HFFc6 (cell line): ENCODE measurements at regions not wholly inside any gene's neighbourhood (a gene's known extent, or its start where the extent isn't known, plus 50 kb on each side); places are given as distances from the start of the nearest gene placed in this dataset.

Experiments used
- DNase-seq: peaks from one replicate; pipeline ENCODE4 v3.0.0-alpha.2; 2018
- H3K27ac Mint-ChIP-seq: 2 replicates; pipeline ENCODE4 v1.8.0; 2020; ENCODE audit warnings: mild to moderate bottlenecking, mixed read lengths
- H3K27me3 Mint-ChIP-seq: 2 replicates; pipeline ENCODE4 v1.8.0; 2021; ENCODE audit warnings: mild to moderate bottlenecking, moderate library complexity, mixed read lengths; ENCODE audit not compliant: insufficient read depth
- H3K36me3 Mint-ChIP-seq: 2 replicates; pipeline ENCODE4 v1.8.0; 2021; ENCODE audit warnings: low read depth, mixed read lengths
- H3K4me1 Mint-ChIP-seq: 2 replicates; pipeline ENCODE4 v1.8.0; 2020; ENCODE audit warnings: low read depth, mixed read lengths
- H3K4me3 Mint-ChIP-seq: 2 replicates; pipeline ENCODE4 v1.8.0; 2020; ENCODE audit warnings: mild to moderate bottlenecking, moderate library complexity, mixed read lengths
- H3K9me3 Mint-ChIP-seq: 2 replicates; pipeline ENCODE4 v1.8.0; 2020; ENCODE audit warnings: mild to moderate bottlenecking, mixed read lengths
- TF ChIP-seq, protein P1 (sequence below): fragments of 200-600 bp; sonication (generic); IDR thresholded peaks from 2 replicates; pipeline ENCODE4 v1.5.0; 2021; ENCODE audit warnings: antibody characterized with exemption, mild to moderate bottlenecking

DNA sequence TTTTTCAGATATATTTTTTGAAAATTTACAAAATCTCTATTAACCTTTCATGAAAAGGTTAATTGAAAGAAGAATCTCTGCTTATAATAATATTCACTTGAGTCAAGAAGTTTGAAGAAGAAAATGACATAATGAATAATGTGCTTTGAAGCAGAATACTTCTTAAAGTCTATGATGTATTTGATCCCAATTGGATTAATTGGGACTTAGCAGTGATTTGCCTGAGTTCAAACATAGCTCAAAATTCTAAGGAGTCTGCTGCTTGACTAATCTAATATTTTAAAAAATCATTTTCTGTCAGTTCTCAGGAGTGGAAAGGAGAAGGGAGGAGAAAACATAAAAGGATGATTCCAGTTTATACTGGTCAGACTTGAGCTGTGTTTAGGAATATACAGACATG is 1150.4 kb upstream of the INTU start:
- Mint-ChIP-seq H3K4me1 (no peaks in the 10 kb centered on the region), H3K4me3 (no peak overlapping the region), H3K36me3 (0 out of 2 replicates have a peak, but pooled peaks cover 4% of the 10 kb centered on the region), H3K27me3 (no peaks in the 10 kb centered on the region), H3K9me3 (no peaks in the 10 kb centered on the region), H3K27ac (no peak overlapping the region)
- TF ChIP-seq, protein P1, sequence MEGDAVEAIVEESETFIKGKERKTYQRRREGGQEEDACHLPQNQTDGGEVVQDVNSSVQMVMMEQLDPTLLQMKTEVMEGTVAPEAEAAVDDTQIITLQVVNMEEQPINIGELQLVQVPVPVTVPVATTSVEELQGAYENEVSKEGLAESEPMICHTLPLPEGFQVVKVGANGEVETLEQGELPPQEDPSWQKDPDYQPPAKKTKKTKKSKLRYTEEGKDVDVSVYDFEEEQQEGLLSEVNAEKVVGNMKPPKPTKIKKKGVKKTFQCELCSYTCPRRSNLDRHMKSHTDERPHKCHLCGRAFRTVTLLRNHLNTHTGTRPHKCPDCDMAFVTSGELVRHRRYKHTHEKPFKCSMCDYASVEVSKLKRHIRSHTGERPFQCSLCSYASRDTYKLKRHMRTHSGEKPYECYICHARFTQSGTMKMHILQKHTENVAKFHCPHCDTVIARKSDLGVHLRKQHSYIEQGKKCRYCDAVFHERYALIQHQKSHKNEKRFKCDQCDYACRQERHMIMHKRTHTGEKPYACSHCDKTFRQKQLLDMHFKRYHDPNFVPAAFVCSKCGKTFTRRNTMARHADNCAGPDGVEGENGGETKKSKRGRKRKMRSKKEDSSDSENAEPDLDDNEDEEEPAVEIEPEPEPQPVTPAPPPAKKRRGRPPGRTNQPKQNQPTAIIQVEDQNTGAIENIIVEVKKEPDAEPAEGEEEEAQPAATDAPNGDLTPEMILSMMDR: no peak
- no peak for DNase-seq

DNA sequence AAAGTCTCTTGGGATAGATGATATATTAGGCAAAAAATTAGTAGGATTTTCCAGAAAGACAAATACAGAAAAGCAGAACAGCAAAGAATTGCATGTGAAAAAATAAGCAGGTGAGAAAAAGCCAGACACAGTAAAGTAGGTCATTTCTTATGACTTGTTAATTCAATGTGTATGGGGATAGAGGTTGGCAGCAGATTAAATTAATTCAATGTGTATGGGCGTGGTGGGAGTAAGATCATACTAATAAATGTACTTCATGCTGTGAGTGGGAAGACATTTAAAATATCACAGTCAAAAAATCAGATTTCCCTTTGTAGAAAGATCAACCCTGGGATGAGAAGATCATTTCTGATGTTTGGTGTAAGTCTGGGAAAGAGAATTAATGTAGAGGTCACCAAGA is 1146.4 kb upstream of the INTU start:
- peaks cover 13% of the 10 kb centered on the region for H3K9me3 Mint-ChIP-seq
- H3K4me3 Mint-ChIP-seq: no peak overlapping the region
- no peak for DNase-seq
- H3K4me1 Mint-ChIP-seq: no peaks in the 10 kb centered on the region
- H3K27me3 Mint-ChIP-seq: no peaks in the 10 kb centered on the region; the same call in 1 of the 2 replicates
- H3K36me3 Mint-ChIP-seq: no peaks in the 10 kb centered on the region
- no peak overlapping the region for H3K27ac Mint-ChIP-seq
- TF ChIP-seq, protein P1: no peak

- DNase-seq: no peak
- Mint-ChIP-seq H3K27me3 (no peaks in the 10 kb centered on the region; the same call in 1 of the 2 replicates), H3K4me1 (no peaks in the 10 kb centered on the region), H3K4me3 (no peak overlapping the region), H3K27ac (no peak overlapping the region), H3K9me3 (peaks cover 24% of the 10 kb centered on the region), H3K36me3 (no peaks in the 10 kb centered on the region)
- TF ChIP-seq, protein P1: no peak
These were observed 1142.8 kb upstream of the INTU start for GRCh38 chr4:126489826-126490463.

DNA sequence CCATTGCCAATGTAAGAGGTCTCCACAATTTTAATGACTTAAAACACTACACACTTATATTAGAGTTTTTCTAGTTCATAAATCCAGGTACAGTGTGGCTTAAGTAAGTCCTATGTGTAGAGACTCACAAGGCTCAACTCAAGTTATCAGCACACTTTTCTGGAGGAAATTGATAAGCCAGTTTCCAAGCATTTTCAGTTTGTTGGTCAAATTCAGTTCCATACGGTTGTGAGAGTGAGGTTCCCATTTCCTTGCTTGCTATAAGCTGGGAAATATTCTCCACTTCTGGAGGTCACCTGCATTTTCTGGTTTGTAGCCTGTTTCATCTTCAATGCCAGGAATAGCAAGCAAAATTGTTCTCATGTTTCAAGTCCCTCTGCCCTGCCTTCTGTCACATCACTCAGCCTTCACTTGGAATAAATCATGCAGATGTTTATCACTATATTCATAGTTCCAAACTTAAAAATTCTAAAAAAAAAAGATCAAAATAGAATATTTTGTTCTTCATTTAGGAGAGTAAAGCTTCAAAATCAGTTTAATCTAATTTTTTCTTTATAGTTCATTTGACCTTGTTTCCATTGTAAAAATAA is 1137.5 kb upstream of the INTU start:
- Mint-ChIP-seq H3K36me3 (no peaks in the 10 kb centered on the region), H3K4me3 (no peak overlapping the region), H3K27ac (no peak overlapping the region), H3K9me3 (peaks cover 37% of the 10 kb centered on the region), H3K27me3 (peaks cover 1% of the 10 kb centered on the region; the same call in 1 of the 2 replicates), H3K4me1 (no peaks in the 10 kb centered on the region)
- TF ChIP-seq, protein P1: no peak
- DNase-seq: no peak

DNA sequence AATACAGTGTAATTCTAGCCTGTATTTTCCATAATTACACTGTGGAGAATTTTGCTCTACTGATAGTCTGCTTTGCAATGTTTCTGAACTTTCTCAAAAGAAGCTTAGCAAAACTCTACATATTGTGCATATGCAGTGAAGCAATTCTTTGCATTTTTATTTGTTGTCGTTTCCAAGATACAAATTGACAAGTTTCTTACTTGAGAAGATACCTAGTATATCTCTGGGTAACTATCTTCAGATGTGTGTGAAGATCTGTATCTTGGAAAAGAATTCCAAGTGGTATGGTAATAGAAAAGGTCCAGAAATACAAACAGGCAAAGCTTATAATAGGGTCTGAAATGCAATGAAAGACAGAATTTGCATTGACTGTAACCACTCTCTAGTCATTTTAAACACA is 1119.8 kb upstream of the INTU start:
- H3K4me3 Mint-ChIP-seq: no peak overlapping the region
- no peaks in the 10 kb centered on the region for H3K4me1 Mint-ChIP-seq
- H3K36me3 Mint-ChIP-seq: no peaks in the 10 kb centered on the region
- H3K9me3 Mint-ChIP-seq: peaks cover 3% of the 10 kb centered on the region; the same call in 1 of the 2 replicates
- no peak overlapping the region for H3K27ac Mint-ChIP-seq
- TF ChIP-seq, protein P1: no peak
- no peaks in the 10 kb centered on the region for H3K27me3 Mint-ChIP-seq
- DNase-seq: no peak
